SK-N-SH treated with all-trans-retinoic acid at 6 μM for 48 hours (cell line): ENCODE measurements at regions not wholly inside any gene's neighbourhood (a gene's known extent, or its start where the extent isn't known, plus 50 kb on each side); places are given as distances from the start of the nearest gene placed in this dataset.

Experiments used
- ATAC-seq: fragments of 200-7000 bp; cut with Tn5 transposase; 3 replicates; pipeline ENCODE4 v1.9.1; 2020; ENCODE audit warnings: mild to moderate bottlenecking, moderate library complexity
- ARNTL ChIP-seq: fragments of 450-650 bp; formaldehyde crosslinking; IDR thresholded peaks from 2 replicates; pipeline ENCODE4 v1.5.0; 2020; ENCODE audit warnings: low read depth, mild to moderate bottlenecking, moderate library complexity, borderline replicate concordance
- BACH2 ChIP-seq: fragments of 250-450 bp; sonication (Bioruptor Pico); IDR thresholded peaks from 2 replicates; pipeline ENCODE4 v1.9.0; 2021; ENCODE audit warnings: mild to moderate bottlenecking, borderline replicate concordance
- ESRRG ChIP-seq: fragments of 250-450 bp; sonication (Bioruptor Pico); IDR thresholded peaks from 2 replicates; pipeline ENCODE4 v1.6.1; 2021; ENCODE audit warnings: mild to moderate bottlenecking
- ISL1 ChIP-seq: fragments of 250-450 bp; sonication (Bioruptor Pico); IDR thresholded peaks from 2 replicates; pipeline ENCODE4 v2.1.2; 2022; ENCODE audit warnings: mild to moderate bottlenecking, moderate library complexity
- OSR1 ChIP-seq: fragments of 250-450 bp; sonication (Bioruptor Pico); IDR thresholded peaks from 2 replicates; pipeline ENCODE4 v1.8.0; 2022; ENCODE audit warnings: moderate library complexity, mild to moderate bottlenecking, inconsistent platforms
- PPARA ChIP-seq: fragments of 250-450 bp; sonication (Bioruptor Pico); IDR thresholded peaks from 2 replicates; pipeline ENCODE4 v1.5.0; 2020; ENCODE audit warnings: mild to moderate bottlenecking, borderline replicate concordance
- RARB ChIP-seq: fragments of 250-450 bp; sonication (Bioruptor Pico); IDR thresholded peaks from 2 replicates; pipeline ENCODE4 v1.8.0; 2021; ENCODE audit warnings: mild to moderate bottlenecking, moderate library complexity
- SNAI2 ChIP-seq: fragments of 250-450 bp; sonication (Bioruptor Pico); IDR thresholded peaks from 2 replicates; pipeline ENCODE4 v1.5.0; 2020; ENCODE audit warnings: mild to moderate bottlenecking, moderate library complexity
- TOX ChIP-seq: fragments of 250-450 bp; sonication (Bioruptor Pico); IDR thresholded peaks from 2 replicates; pipeline ENCODE4 v1.8.0; 2021; ENCODE audit warnings: mild to moderate bottlenecking, moderate library complexity, borderline replicate concordance
- ZC3H10 ChIP-seq: fragments of 250-450 bp; sonication (Bioruptor Pico); IDR thresholded peaks from 2 replicates; pipeline ENCODE4 v1.5.1; 2021; ENCODE audit warnings: mild to moderate bottlenecking, moderate library complexity
- ZFP3 ChIP-seq: fragments of 250-450 bp; sonication (Bioruptor Pico); IDR thresholded peaks from 2 replicates; pipeline ENCODE4 v1.5.0; 2020; ENCODE audit warnings: mild to moderate bottlenecking, moderate library complexity
- ZFP30 ChIP-seq: fragments of 450-650 bp; formaldehyde crosslinking; IDR thresholded peaks from 2 replicates; pipeline ENCODE4 v1.5.0; 2022; ENCODE audit warnings: mild to moderate bottlenecking, moderate library complexity
- ZNF565 ChIP-seq: fragments of 450-650 bp; formaldehyde crosslinking; conservative IDR thresholded peaks from 2 replicates; pipeline ENCODE4 v1.5.0; 2020; ENCODE audit warnings: low read depth, mild to moderate bottlenecking, moderate library complexity
- ZNF70 ChIP-seq: fragments of 450-650 bp; formaldehyde crosslinking; IDR thresholded peaks from 2 replicates; pipeline ENCODE4 v1.5.0; 2020; ENCODE audit warnings: mild to moderate bottlenecking, moderate library complexity
- ZNF8 ChIP-seq: fragments of 450-650 bp; formaldehyde crosslinking; IDR thresholded peaks from 2 replicates; pipeline ENCODE4 v1.5.0; 2020; ENCODE audit warnings: mild to moderate bottlenecking, moderate library complexity
- TF ChIP-seq, protein P1 (sequence below): fragments of 250-450 bp; sonication (Bioruptor Pico); IDR thresholded peaks from 2 replicates; pipeline ENCODE4 v1.5.0; 2020; ENCODE audit warnings: mild to moderate bottlenecking, moderate library complexity
- TF ChIP-seq, protein P2 (sequence below): fragments of 250-450 bp; sonication (Bioruptor Pico); IDR thresholded peaks from 2 replicates; pipeline ENCODE4 v1.8.0; 2020; ENCODE audit warnings: mild to moderate bottlenecking, moderate library complexity, borderline replicate concordance
- TF ChIP-seq, protein P3 (sequence below): fragments of 250-450 bp; sonication (Bioruptor Pico); IDR thresholded peaks from 2 replicates; pipeline ENCODE4 v1.8.0; 2021; ENCODE audit warnings: low read depth, mild to moderate bottlenecking, moderate library complexity, borderline replicate concordance
- TF ChIP-seq, protein P4 (sequence below): fragments of 250-450 bp; sonication (Bioruptor Pico); IDR thresholded peaks from 2 replicates; pipeline ENCODE4 v1.5.1; 2020; ENCODE audit warnings: low read depth, mild to moderate bottlenecking, moderate library complexity

DNA sequence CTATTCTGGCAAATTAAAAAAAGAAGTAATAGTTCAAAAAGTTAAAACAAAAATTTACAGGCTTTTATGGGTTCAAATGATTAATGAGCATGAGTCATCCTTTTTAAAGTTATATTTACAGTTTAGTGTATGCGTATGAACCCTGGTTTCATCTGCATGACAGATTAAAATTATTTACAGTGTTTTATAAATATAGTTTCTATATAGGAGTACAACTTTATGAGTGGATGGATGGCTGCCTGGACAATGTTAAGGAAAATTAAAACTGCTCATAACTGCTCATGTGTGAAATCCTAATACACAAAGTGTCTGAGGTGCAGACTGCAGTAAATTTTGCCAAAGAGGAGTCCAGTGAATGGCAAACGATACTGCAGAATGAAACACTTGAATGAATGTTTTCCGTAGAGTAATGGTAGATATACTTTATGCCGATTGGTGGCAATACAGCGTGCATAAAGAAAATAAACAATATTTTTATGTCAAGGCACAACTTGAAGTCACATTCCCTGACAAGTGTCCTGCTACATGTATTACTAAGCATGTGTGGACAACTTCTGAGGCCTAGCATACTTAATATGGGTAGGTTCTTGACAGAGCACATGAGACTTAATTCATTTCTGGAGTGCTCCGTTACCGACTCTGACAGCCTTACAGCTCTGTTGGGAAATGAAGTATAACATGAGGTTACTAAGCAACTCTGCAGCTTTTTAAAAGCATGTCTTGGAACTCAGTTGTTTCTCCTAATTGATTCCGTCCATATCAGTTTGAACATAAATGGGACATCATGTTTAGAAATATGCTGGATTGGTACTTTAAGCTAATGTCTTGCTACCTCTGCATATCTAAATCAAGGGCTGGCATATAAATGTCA is 985.6 kb upstream of the PCDH7 start:
- TF ChIP-seq SNAI2 (CRISPR knock-in tag) (no peak), BACH2 (CRISPR knock-in tag) (no peak), ZNF565 (CRISPR knock-in tag) (no peak), ZNF8 (CRISPR knock-in tag) (no peak), ZNF70 (CRISPR knock-in tag) (no peak), RARB (CRISPR knock-in tag) (no peak), ZFP30 (CRISPR knock-in tag) (no peak), TOX (CRISPR knock-in tag) (no peak), ZFP3 (CRISPR knock-in tag) (no peak), ISL1 (no peak), ARNTL (CRISPR knock-in tag) (no peak), PPARA (CRISPR knock-in tag) (no peak), ESRRG (CRISPR knock-in tag) (no peak), OSR1 (CRISPR knock-in tag) (no peak)
- TF ChIP-seq, protein P1, sequence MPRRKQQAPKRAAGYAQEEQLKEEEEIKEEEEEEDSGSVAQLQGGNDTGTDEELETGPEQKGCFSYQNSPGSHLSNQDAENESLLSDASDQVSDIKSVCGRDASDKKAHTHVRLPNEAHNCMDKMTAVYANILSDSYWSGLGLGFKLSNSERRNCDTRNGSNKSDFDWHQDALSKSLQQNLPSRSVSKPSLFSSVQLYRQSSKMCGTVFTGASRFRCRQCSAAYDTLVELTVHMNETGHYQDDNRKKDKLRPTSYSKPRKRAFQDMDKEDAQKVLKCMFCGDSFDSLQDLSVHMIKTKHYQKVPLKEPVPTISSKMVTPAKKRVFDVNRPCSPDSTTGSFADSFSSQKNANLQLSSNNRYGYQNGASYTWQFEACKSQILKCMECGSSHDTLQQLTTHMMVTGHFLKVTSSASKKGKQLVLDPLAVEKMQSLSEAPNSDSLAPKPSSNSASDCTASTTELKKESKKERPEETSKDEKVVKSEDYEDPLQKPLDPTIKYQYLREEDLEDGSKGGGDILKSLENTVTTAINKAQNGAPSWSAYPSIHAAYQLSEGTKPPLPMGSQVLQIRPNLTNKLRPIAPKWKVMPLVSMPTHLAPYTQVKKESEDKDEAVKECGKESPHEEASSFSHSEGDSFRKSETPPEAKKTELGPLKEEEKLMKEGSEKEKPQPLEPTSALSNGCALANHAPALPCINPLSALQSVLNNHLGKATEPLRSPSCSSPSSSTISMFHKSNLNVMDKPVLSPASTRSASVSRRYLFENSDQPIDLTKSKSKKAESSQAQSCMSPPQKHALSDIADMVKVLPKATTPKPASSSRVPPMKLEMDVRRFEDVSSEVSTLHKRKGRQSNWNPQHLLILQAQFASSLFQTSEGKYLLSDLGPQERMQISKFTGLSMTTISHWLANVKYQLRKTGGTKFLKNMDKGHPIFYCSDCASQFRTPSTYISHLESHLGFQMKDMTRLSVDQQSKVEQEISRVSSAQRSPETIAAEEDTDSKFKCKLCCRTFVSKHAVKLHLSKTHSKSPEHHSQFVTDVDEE (CRISPR knock-in tag) = no peak
- TF ChIP-seq, protein P2, sequence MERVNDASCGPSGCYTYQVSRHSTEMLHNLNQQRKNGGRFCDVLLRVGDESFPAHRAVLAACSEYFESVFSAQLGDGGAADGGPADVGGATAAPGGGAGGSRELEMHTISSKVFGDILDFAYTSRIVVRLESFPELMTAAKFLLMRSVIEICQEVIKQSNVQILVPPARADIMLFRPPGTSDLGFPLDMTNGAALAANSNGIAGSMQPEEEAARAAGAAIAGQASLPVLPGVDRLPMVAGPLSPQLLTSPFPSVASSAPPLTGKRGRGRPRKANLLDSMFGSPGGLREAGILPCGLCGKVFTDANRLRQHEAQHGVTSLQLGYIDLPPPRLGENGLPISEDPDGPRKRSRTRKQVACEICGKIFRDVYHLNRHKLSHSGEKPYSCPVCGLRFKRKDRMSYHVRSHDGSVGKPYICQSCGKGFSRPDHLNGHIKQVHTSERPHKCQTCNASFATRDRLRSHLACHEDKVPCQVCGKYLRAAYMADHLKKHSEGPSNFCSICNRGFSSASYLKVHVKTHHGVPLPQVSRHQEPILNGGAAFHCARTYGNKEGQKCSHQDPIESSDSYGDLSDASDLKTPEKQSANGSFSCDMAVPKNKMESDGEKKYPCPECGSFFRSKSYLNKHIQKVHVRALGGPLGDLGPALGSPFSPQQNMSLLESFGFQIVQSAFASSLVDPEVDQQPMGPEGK (CRISPR knock-in tag) = no peak
- TF ChIP-seq, protein P3, sequence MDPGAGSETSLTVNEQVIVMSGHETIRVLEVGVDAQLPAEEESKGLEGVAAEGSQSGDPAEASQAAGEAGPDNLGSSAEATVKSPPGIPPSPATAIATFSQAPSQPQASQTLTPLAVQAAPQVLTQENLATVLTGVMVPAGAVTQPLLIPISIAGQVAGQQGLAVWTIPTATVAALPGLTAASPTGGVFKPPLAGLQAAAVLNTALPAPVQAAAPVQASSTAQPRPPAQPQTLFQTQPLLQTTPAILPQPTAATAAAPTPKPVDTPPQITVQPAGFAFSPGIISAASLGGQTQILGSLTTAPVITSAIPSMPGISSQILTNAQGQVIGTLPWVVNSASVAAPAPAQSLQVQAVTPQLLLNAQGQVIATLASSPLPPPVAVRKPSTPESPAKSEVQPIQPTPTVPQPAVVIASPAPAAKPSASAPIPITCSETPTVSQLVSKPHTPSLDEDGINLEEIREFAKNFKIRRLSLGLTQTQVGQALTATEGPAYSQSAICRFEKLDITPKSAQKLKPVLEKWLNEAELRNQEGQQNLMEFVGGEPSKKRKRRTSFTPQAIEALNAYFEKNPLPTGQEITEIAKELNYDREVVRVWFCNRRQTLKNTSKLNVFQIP (CRISPR knock-in tag) = no peak
- TF ChIP-seq, protein P4, sequence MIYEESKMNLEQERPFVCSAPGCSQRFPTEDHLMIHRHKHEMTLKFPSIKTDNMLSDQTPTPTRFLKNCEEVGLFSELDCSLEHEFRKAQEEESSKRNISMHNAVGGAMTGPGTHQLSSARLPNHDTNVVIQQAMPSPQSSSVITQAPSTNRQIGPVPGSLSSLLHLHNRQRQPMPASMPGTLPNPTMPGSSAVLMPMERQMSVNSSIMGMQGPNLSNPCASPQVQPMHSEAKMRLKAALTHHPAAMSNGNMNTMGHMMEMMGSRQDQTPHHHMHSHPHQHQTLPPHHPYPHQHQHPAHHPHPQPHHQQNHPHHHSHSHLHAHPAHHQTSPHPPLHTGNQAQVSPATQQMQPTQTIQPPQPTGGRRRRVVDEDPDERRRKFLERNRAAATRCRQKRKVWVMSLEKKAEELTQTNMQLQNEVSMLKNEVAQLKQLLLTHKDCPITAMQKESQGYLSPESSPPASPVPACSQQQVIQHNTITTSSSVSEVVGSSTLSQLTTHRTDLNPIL = no peak
- ATAC-seq = no peak

DNA sequence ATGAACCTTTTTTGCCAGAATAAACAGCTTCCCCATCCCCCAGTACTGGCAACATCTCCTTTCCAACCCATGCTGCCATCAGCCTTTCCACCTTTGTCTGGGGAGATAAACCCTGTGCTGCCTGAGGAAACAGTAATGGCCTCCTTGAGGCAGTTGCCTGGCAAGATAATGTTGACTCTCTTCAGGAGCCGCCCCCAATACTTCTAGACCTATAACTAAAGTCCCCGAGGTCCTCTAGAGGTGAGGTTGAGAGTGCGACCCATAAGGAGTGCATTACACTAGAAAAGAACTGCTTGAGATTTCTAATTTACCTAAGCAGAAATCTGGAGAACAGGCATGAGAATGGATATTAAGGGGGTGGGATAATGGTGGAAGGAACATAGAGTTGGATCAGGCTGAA is 963.2 kb upstream of the PCDH7 start:
- TF ChIP-seq RARB (CRISPR knock-in tag) (no peak), ZC3H10 (no peak), ZNF70 (CRISPR knock-in tag) (no peak), TOX (CRISPR knock-in tag) (no peak)
- TF ChIP-seq, protein P1 (CRISPR knock-in tag) = no peak
- TF ChIP-seq, protein P2 (CRISPR knock-in tag) = no peak
- no peak for ATAC-seq
